Spleen (tissue), 7 donors: ENCODE measurements at regions not wholly inside any gene's neighbourhood (a gene's known extent, or its start where the extent isn't known, plus 50 kb on each side); places are given as distances from the start of the nearest gene placed in this dataset.

Experiments
- POLR2A ChIP-seq, 3 donors: fragments of 450-650 bp; IDR thresholded peaks; one replicate each; pipeline ENCODE4 v1.5.1; 2017; ENCODE audit warnings: antibody characterized with exemption in 3 of 3, mild to moderate bottlenecking in 1 of 3
- POLR2AphosphoS5 ChIP-seq, 3 donors: sonication (generic); formaldehyde crosslinking; IDR thresholded peaks; one replicate each; pipeline ENCODE4 v1.5.1; 2017; ENCODE audit warnings: antibody characterized with exemption in 3 of 3
- TF ChIP-seq, protein P1 (sequence below), 11 experiments: fragments of 200-600 bp in 7 of 11; fragments of 450-650 bp in 4 of 11; sonication (generic) in 4 of 11; IDR thresholded peaks in 8 of 11; conservative IDR thresholded peaks in 3 of 11; 1 replicate in 7 of 11; 2 replicates in 4 of 11; pipeline versions ENCODE4 v1.4.0 to v1.8.0; 2016 to 2021; ENCODE audit warnings: antibody characterized with exemption in 11 of 11, inconsistent platforms in 4 of 11, mild to moderate bottlenecking in 1 of 11
- donor health status: DM: no; HTN: no; CAD: no; lungs with moderate emphysema.
- donor health status: DM: no; HTN: no; CAD: no.
- donor health status: DM: no; HTN: no; CAD: no.

DNA sequence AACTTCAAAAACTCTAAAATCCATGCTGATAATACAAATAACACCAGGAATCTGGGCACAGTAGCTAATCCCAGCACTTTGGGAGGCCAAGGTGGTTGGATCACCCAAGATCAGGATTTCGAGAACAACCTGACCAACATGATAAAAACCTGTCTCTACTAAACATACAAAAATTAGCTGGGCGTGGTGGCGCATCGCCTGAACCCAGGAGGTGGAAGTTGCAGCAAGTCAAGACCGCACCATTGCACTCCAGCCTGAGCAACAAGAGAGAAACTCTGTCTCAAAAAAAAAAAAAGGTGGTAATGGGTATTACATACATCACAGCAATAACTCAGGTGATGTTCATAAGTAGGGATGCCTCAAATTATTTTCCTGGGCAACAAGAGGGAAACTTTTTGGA, 315.0 kb upstream of the MEOX2 start:
- TF ChIP-seq, protein P1, sequence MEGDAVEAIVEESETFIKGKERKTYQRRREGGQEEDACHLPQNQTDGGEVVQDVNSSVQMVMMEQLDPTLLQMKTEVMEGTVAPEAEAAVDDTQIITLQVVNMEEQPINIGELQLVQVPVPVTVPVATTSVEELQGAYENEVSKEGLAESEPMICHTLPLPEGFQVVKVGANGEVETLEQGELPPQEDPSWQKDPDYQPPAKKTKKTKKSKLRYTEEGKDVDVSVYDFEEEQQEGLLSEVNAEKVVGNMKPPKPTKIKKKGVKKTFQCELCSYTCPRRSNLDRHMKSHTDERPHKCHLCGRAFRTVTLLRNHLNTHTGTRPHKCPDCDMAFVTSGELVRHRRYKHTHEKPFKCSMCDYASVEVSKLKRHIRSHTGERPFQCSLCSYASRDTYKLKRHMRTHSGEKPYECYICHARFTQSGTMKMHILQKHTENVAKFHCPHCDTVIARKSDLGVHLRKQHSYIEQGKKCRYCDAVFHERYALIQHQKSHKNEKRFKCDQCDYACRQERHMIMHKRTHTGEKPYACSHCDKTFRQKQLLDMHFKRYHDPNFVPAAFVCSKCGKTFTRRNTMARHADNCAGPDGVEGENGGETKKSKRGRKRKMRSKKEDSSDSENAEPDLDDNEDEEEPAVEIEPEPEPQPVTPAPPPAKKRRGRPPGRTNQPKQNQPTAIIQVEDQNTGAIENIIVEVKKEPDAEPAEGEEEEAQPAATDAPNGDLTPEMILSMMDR (IDR thresholded peaks at IDR 0.05 in 8 of 11, conservative IDR thresholded peaks at IDR 0.05 in 3 of 11): no peak
- TF ChIP-seq POLR2AphosphoS5 (IDR thresholded peaks at IDR 0.05) (no peak), POLR2A (IDR thresholded peaks at IDR 0.05) (no peak)
